Natural killer cell (primary cell): ENCODE measurements at regions not wholly inside any gene's neighbourhood (a gene's known extent, or its start where the extent isn't known, plus 50 kb on each side); places are given as distances from the start of the nearest gene placed in this dataset.
A peak's percentile ranks its signal among the peaks of the same experiment; 100 is the strongest.

Source experiments
- ATAC-seq, 3 donors: fragments of 150-1000 bp in 2 of 3; fragments of 200-7000 bp in 1 of 3; cut with Tn5 transposase; 1 replicate in 1 of 3; 2 replicates in 2 of 3; pipeline ENCODE4 v1.10.0; 2021; ENCODE audit warnings: mild to moderate bottlenecking in 2 of 3, moderate library complexity in 2 of 3
- DNase-seq, 2 donors: peaks; one replicate each; pipeline versions ENCODE4 v3.0.0 to v3.0.0-alpha.2; 2013 to 2021; ENCODE audit warnings: mixed read lengths in 1 of 2
- H3K27ac ChIP-seq: one replicate; pipeline ENCODE4 v1.5.1; 2013; ENCODE audit warnings: mild to moderate bottlenecking, low read length
- H3K27me3 ChIP-seq: one replicate; pipeline ENCODE4 v1.6.1; 2013; ENCODE audit warnings: low read length; ENCODE audit not compliant: control insufficient read depth, insufficient read depth
- H3K36me3 ChIP-seq: one replicate; pipeline ENCODE4 v1.6.1; 2013; ENCODE audit warnings: low read length; ENCODE audit not compliant: control insufficient read depth, insufficient read depth
- H3K4me1 ChIP-seq: one replicate; pipeline ENCODE4 v1.6.1; 2013; ENCODE audit warnings: low read length; ENCODE audit not compliant: control insufficient read depth, insufficient read depth
- H3K4me3 ChIP-seq: one replicate; pipeline ENCODE4 v1.5.1; 2013; ENCODE audit warnings: low read length
- H3K9me3 ChIP-seq: one replicate; pipeline ENCODE4 v1.6.1; 2013; ENCODE audit warnings: low read length; ENCODE audit not compliant: control insufficient read depth, insufficient read depth
- H3K27ac Mint-ChIP-seq, 2 donors: one replicate each; pipeline ENCODE4 v1.8.0; 2022; ENCODE audit warnings: mild to moderate bottlenecking in 2 of 2, mixed read lengths in 2 of 2, moderate library complexity in 1 of 2
- H3K27me3 Mint-ChIP-seq, 2 donors: one replicate each; pipeline ENCODE4 v1.8.0; 2022; ENCODE audit warnings: low read depth in 2 of 2, mixed read lengths in 2 of 2
- H3K36me3 Mint-ChIP-seq: one replicate; pipeline ENCODE4 v1.8.0; 2022; ENCODE audit warnings: mixed read lengths
- H3K4me1 Mint-ChIP-seq, 2 donors: one replicate each; pipeline ENCODE4 v1.8.0; 2022; ENCODE audit warnings: mixed read lengths in 2 of 2
- H3K4me3 Mint-ChIP-seq: one replicate; pipeline ENCODE4 v1.8.0; 2022; ENCODE audit warnings: mild to moderate bottlenecking, moderate library complexity, mixed read lengths
- H3K9me3 Mint-ChIP-seq, 2 donors: one replicate each; pipeline ENCODE4 v1.8.0; 2022; ENCODE audit warnings: mixed read lengths in 2 of 2
- CTCF ChIP-seq: fragments of 200-600 bp; IDR thresholded peaks from one replicate; pipeline ENCODE4 v1.8.0; 2022; ENCODE audit warnings: antibody characterized with exemption
- WGBS: methylation state at CpG from one replicate; pipeline ENCODE4 v1.1.7; 2013; ENCODE audit warnings: missing lambda C conversion rate; ENCODE audit not compliant: insufficient coverage; 5-methylcytosine and 5-hydroxymethylcytosine counted together
- intact Hi-C: fragments of 100-400 bp; cut with micrococcal nuclease; formaldehyde crosslinking; loops from one replicate; pipeline ENCODE4 v1.14.2; 2022

- no peak for TF ChIP-seq CTCF
- Mint-ChIP-seq H3K36me3 (no peaks in the 10 kb centered on the region), H3K4me1 (no peaks in the 10 kb centered on the region), H3K27ac (no peak overlapping the region), H3K9me3 (peaks cover 0 to 3% of the 10 kb centered on the region in 2 donors), H3K4me3 (no peak overlapping the region), H3K27me3 (peaks cover 0 to 15% of the 10 kb centered on the region in 2 donors)
- intact Hi-C loops, result loop anchor here (10.0 kb wide), 1 partner anchor 970 kb away; no protein-coding TSS in a partner anchor
- 91% methylated on average over 4 of the region's 8 CpGs for WGBS
- Histone ChIP-seq H3K36me3 (no peaks in the 10 kb centered on the region), H3K4me3 (no peak overlapping the region), H3K9me3 (no peaks in the 10 kb centered on the region), H3K4me1 (no peaks in the 10 kb centered on the region), H3K27ac (no peak overlapping the region), H3K27me3 (no peaks in the 10 kb centered on the region)
- ATAC-seq (no peak), DNase-seq (no peak)
These were observed 737.8 kb upstream of the ADAMTS5 start for GRCh38 chr21:27704567-27705166.

DNA sequence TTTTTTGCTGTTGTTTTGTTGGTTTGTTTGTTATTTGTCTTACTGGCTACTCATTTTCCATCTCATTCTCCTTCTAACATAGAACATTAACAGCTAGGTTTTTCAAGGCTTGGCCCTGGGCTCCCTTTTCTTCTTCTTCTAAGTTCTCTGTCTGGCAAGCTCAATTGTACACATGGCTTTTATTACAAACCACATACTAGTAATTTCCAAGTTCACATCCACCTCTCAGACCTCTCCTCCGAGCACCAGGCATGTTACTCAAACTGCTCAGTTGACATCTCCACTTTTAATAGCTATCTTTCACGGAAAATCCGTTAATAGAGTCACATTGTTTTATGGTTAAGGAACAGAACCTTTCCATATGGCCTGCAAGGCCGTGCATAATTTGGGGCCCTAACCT, 736.9 kb upstream of the ADAMTS5 start:
- no peaks in the 10 kb centered on the region for H3K27me3 ChIP-seq
- H3K36me3 Mint-ChIP-seq, result no peaks in the 10 kb centered on the region
- H3K9me3 ChIP-seq, result no peaks in the 10 kb centered on the region
- ATAC-seq (no peak), DNase-seq (no peak)
- no peak for TF ChIP-seq CTCF
- H3K4me3 Mint-ChIP-seq, result no peak overlapping the region
- peaks cover 0 to 11% of the 10 kb centered on the region in 2 donors for H3K27me3 Mint-ChIP-seq
- 78% methylated on average over 4 of the region's 4 CpGs for WGBS
- no peaks in the 10 kb centered on the region for H3K4me1 ChIP-seq
- H3K27ac ChIP-seq, result no peak overlapping the region
- no peak overlapping the region for H3K27ac Mint-ChIP-seq
- H3K36me3 ChIP-seq, result no peaks in the 10 kb centered on the region
- intact Hi-C loops, result loop anchor here (10.0 kb wide), 1 partner anchor 969 kb away; no protein-coding TSS in a partner anchor
- no peaks in the 10 kb centered on the region for H3K9me3 Mint-ChIP-seq
- no peak overlapping the region for H3K4me3 ChIP-seq
- no peaks in the 10 kb centered on the region for H3K4me1 Mint-ChIP-seq

- Mint-ChIP-seq H3K4me3 (no peak overlapping the region), H3K9me3 (no peaks in the 10 kb centered on the region), H3K27ac (no peak overlapping the region), H3K4me1 (no peaks in the 10 kb centered on the region), H3K27me3 (peaks cover 0 to 16% of the 10 kb centered on the region in 2 donors), H3K36me3 (no peaks in the 10 kb centered on the region)
- TF ChIP-seq CTCF, result peak; percentile 80
- WGBS, result 7% methylated on average over 13 of the region's 14 CpGs
- Histone ChIP-seq H3K36me3 (no peaks in the 10 kb centered on the region), H3K27ac (no peak overlapping the region), H3K4me1 (no peaks in the 10 kb centered on the region), H3K4me3 (no peak overlapping the region), H3K9me3 (no peaks in the 10 kb centered on the region), H3K27me3 (no peaks in the 10 kb centered on the region)
- intact Hi-C loops, result loop anchor here (1.0 to 10.0 kb wide), 5 partner anchors 852 to 1818 kb away; no protein-coding TSS in a partner anchor
- peak; percentile 64 to 66 for DNase-seq
- ATAC-seq, result peak; percentile 72 to 91 (median 85)
These were observed 734.2 kb upstream of the ADAMTS5 start for GRCh38 chr21:27700974-27701614.
